ENCODE measurements at regions not wholly inside any gene's neighbourhood (a gene's known extent, or its start where the extent isn't known, plus 50 kb on each side); places are given as distances from the start of the nearest gene placed in this dataset.

- no CpG with 5 or more reads among the region's 2 CpGs for WGBS (ENCODE audit: insufficient coverage)
- H3K27ac ChIP-seq (ENCODE audit: low read length): no peak overlapping the region
- peaks cover 0 to 10% of the 10 kb centered on the region in 2 donors for H3K27me3 Mint-ChIP-seq (ENCODE audit: low read depth in 2 of 2)
- no peak for TF ChIP-seq CTCF (IDR thresholded peaks at IDR 0.05)
- H3K4me1 Mint-ChIP-seq: no peaks in the 10 kb centered on the region
- no peaks in the 10 kb centered on the region for H3K4me1 ChIP-seq (ENCODE audit: control insufficient read depth, insufficient read depth, low read length)
- H3K27me3 ChIP-seq (ENCODE audit: control insufficient read depth, insufficient read depth, low read length): no peaks in the 10 kb centered on the region
- no peak overlapping the region for H3K4me3 Mint-ChIP-seq
- ATAC-seq: no peak
- no peak overlapping the region for H3K4me3 ChIP-seq (ENCODE audit: low read length)
- H3K9me3 Mint-ChIP-seq: no peaks in the 10 kb centered on the region
- intact Hi-C loops (cut with micrococcal nuclease): no loop called here
- H3K36me3 ChIP-seq (ENCODE audit: control insufficient read depth, insufficient read depth, low read length): no peaks in the 10 kb centered on the region
- DNase-seq: no peak
- H3K27ac Mint-ChIP-seq: no peak overlapping the region
- no peaks in the 10 kb centered on the region for H3K9me3 ChIP-seq (ENCODE audit: control insufficient read depth, insufficient read depth, low read length)
- H3K36me3 Mint-ChIP-seq: no peaks in the 10 kb centered on the region
These were observed 141.8 kb upstream of the CFAP20DC start for GRCh38 chr3:59191651-59192050.

GRCh38 chr3:59189939-59190338 is 140.1 kb upstream of the CFAP20DC start:
- no peak overlapping the region for H3K4me3 ChIP-seq (ENCODE audit: low read length)
- 86% methylated on average over 5 of the region's 5 CpGs for WGBS (ENCODE audit: insufficient coverage)
- Mint-ChIP-seq H3K27me3 (ENCODE audit: low read depth in 2 of 2) (peaks cover 5 to 10% of the 10 kb centered on the region in 2 donors), H3K4me3 (no peak overlapping the region), H3K4me1 (no peaks in the 10 kb centered on the region), H3K9me3 (no peaks in the 10 kb centered on the region), H3K36me3 (no peaks in the 10 kb centered on the region), H3K27ac (no peak overlapping the region)
- no peaks in the 10 kb centered on the region for H3K36me3 ChIP-seq (ENCODE audit: control insufficient read depth, insufficient read depth, low read length)
- no peak for DNase-seq
- no peak for ATAC-seq
- no peak overlapping the region for H3K27ac ChIP-seq (ENCODE audit: low read length)
- no peaks in the 10 kb centered on the region for H3K27me3 ChIP-seq (ENCODE audit: control insufficient read depth, insufficient read depth, low read length)
- H3K4me1 ChIP-seq (ENCODE audit: control insufficient read depth, insufficient read depth, low read length): no peaks in the 10 kb centered on the region
- no peaks in the 10 kb centered on the region for H3K9me3 ChIP-seq (ENCODE audit: control insufficient read depth, insufficient read depth, low read length)
- no peak for TF ChIP-seq CTCF (IDR thresholded peaks at IDR 0.05)
- intact Hi-C loops (cut with micrococcal nuclease): no loop called here

- ATAC-seq (no peak), DNase-seq (no peak)
- intact Hi-C loops (cut with micrococcal nuclease): no loop called here
- H3K4me1 Mint-ChIP-seq: no peaks in the 10 kb centered on the region
- no peaks in the 10 kb centered on the region for H3K36me3 Mint-ChIP-seq
- H3K27me3 Mint-ChIP-seq (ENCODE audit: low read depth in 2 of 2): peaks cover 10% of the 10 kb centered on the region in 2 donors
- Histone ChIP-seq H3K36me3 (ENCODE audit: control insufficient read depth, insufficient read depth, low read length) (no peaks in the 10 kb centered on the region), H3K27me3 (ENCODE audit: control insufficient read depth, insufficient read depth, low read length) (no peaks in the 10 kb centered on the region), H3K4me3 (ENCODE audit: low read length) (no peak overlapping the region), H3K9me3 (ENCODE audit: control insufficient read depth, insufficient read depth, low read length) (no peaks in the 10 kb centered on the region), H3K27ac (ENCODE audit: low read length) (no peak overlapping the region), H3K4me1 (ENCODE audit: control insufficient read depth, insufficient read depth, low read length) (no peaks in the 10 kb centered on the region)
- WGBS (ENCODE audit: insufficient coverage): 98% methylated on average over 4 of the region's 4 CpGs
- no peak overlapping the region for H3K4me3 Mint-ChIP-seq
- no peak for TF ChIP-seq CTCF (IDR thresholded peaks at IDR 0.05)
- no peaks in the 10 kb centered on the region for H3K9me3 Mint-ChIP-seq
- no peak overlapping the region for H3K27ac Mint-ChIP-seq
These were observed 139.7 kb upstream of the CFAP20DC start for GRCh38 chr3:59189526-59189925.

- Histone ChIP-seq H3K27ac (ENCODE audit: low read length) (no peak overlapping the region), H3K4me3 (ENCODE audit: low read length) (no peak overlapping the region), H3K27me3 (ENCODE audit: control insufficient read depth, insufficient read depth, low read length) (no peaks in the 10 kb centered on the region), H3K9me3 (ENCODE audit: control insufficient read depth, insufficient read depth, low read length) (no peaks in the 10 kb centered on the region), H3K4me1 (ENCODE audit: control insufficient read depth, insufficient read depth, low read length) (no peaks in the 10 kb centered on the region), H3K36me3 (ENCODE audit: control insufficient read depth, insufficient read depth, low read length) (no peaks in the 10 kb centered on the region)
- peaks cover 10 to 13% of the 10 kb centered on the region in 2 donors for H3K27me3 Mint-ChIP-seq (ENCODE audit: low read depth in 2 of 2)
- no peak for ATAC-seq
- intact Hi-C loops (cut with micrococcal nuclease): no loop called here
- H3K4me3 Mint-ChIP-seq: no peak overlapping the region
- H3K4me1 Mint-ChIP-seq: no peaks in the 10 kb centered on the region
- H3K36me3 Mint-ChIP-seq: no peaks in the 10 kb centered on the region
- 33% methylated on average over 1 of the region's 1 CpG for WGBS (ENCODE audit: insufficient coverage)
- no peak for DNase-seq
- no peaks in the 10 kb centered on the region for H3K9me3 Mint-ChIP-seq
- TF ChIP-seq CTCF (IDR thresholded peaks at IDR 0.05): no peak
- no peak overlapping the region for H3K27ac Mint-ChIP-seq
These were observed 136.9 kb upstream of the CFAP20DC start for GRCh38 chr3:59186725-59187124.
